MCF 10A (cell line): ENCODE measurements at regions not wholly inside any gene's neighbourhood (a gene's known extent, or its start where the extent isn't known, plus 50 kb on each side); places are given as distances from the start of the nearest gene placed in this dataset.
"Not testable (repeated sequence)": the region's sequence is repeated elsewhere in the genome, so short reads cannot be mapped to it uniquely, and the experiment has no call there.

Experiments used
- BruUV-seq: library from RNA; stranded (reverse); fragments of 400-500 nt; replicated peaks from 2 replicates; lab custom pipeline; 2021; lab: Mats Ljungman, UMichigan
- CTCF ChIA-PET: fragments of 300-600 bp; sonication (Branson Sonifier 250); formaldehyde crosslinking; extraction: SDS; loops from one replicate; lab custom pipeline; 2021; ENCODE audit warnings: antibody characterized with exemption, inconsistent platforms; lab: Yijun Ruan, JAX
- POLR2A ChIA-PET: fragments of 300-600, 350-650 bp; sonication (Branson Sonifier 250); formaldehyde crosslinking; extraction: SDS; loops from one replicate; lab custom pipeline; 2020; ENCODE audit warnings: antibody characterized with exemption, inconsistent platforms; lab: Yijun Ruan, JAX
- DNase-seq: peaks from one replicate; pipeline ENCODE4 v3.0.0-alpha.2; 2018; ENCODE audit not compliant: unreplicated experiment
- H3K27ac Mint-ChIP-seq: one replicate; pipeline ENCODE4 v1.8.0; 2022; ENCODE audit warnings: mild to moderate bottlenecking, low read depth, mixed read lengths; ENCODE audit not compliant: unreplicated experiment
- H3K27me3 Mint-ChIP-seq: one replicate; pipeline ENCODE4 v1.8.0; 2022; ENCODE audit warnings: mixed read lengths; ENCODE audit not compliant: insufficient read depth, unreplicated experiment
- H3K36me3 Mint-ChIP-seq: one replicate; pipeline ENCODE4 v1.8.0; 2022; ENCODE audit warnings: mild to moderate bottlenecking, moderate library complexity, mixed read lengths; ENCODE audit not compliant: insufficient read depth, unreplicated experiment
- H3K4me1 Mint-ChIP-seq: one replicate; pipeline ENCODE4 v1.8.0; 2022; ENCODE audit warnings: mixed read lengths; ENCODE audit not compliant: insufficient read depth, unreplicated experiment
- H3K4me3 Mint-ChIP-seq: one replicate; pipeline ENCODE4 v1.8.0; 2022; ENCODE audit warnings: mild to moderate bottlenecking, moderate library complexity, mixed read lengths; ENCODE audit not compliant: unreplicated experiment
- H3K9me3 Mint-ChIP-seq: one replicate; pipeline ENCODE4 v1.8.0; 2022; ENCODE audit warnings: mixed read lengths; ENCODE audit not compliant: unreplicated experiment
- intact Hi-C: fragments of 100-400 bp; cut with micrococcal nuclease; formaldehyde crosslinking; loops from 2 replicates; pipeline ENCODE4 v1.14.1; 2022
- TF ChIP-seq, protein P1 (sequence below): fragments of 200-600 bp; IDR thresholded peaks from one replicate; pipeline ENCODE4 v1.8.0; 2022; ENCODE audit warnings: antibody characterized with exemption, mild to moderate bottlenecking; ENCODE audit not compliant: unreplicated experiment

DNA sequence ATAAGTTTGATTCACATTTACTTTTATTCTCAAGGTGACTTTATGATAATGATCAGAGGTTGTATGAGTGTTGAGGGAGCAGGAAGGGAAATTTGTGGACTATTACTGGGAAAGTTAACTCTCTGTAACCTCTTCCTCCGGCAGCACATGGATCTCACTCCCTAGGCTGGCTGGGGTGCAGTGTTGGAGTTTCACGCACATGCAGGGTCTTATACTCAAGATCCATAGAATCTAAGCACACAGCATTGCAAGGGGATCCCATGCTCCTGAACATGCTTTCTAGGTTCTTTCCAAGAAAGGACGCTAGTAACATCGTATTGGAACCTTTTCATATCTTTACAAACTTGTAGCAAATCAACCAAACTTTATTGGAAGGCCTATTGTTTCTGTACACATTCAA lies 757.6 kb upstream of the TPTE start:
- no peaks in the 10 kb centered on the region for H3K4me1 Mint-ChIP-seq
- H3K27me3 Mint-ChIP-seq = no peaks in the 10 kb centered on the region
- DNase-seq = no peak
- H3K4me3 Mint-ChIP-seq = no peak overlapping the region
- POLR2A ChIA-PET = no interaction called here
- TF ChIP-seq, protein P1, sequence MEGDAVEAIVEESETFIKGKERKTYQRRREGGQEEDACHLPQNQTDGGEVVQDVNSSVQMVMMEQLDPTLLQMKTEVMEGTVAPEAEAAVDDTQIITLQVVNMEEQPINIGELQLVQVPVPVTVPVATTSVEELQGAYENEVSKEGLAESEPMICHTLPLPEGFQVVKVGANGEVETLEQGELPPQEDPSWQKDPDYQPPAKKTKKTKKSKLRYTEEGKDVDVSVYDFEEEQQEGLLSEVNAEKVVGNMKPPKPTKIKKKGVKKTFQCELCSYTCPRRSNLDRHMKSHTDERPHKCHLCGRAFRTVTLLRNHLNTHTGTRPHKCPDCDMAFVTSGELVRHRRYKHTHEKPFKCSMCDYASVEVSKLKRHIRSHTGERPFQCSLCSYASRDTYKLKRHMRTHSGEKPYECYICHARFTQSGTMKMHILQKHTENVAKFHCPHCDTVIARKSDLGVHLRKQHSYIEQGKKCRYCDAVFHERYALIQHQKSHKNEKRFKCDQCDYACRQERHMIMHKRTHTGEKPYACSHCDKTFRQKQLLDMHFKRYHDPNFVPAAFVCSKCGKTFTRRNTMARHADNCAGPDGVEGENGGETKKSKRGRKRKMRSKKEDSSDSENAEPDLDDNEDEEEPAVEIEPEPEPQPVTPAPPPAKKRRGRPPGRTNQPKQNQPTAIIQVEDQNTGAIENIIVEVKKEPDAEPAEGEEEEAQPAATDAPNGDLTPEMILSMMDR = no peak
- no TSS peak for BruUV-seq
- intact Hi-C loops = no loop called here
- no peak overlapping the region for H3K27ac Mint-ChIP-seq
- no peaks in the 10 kb centered on the region for H3K36me3 Mint-ChIP-seq
- CTCF ChIA-PET = no interaction called here
- no peaks in the 10 kb centered on the region for H3K9me3 Mint-ChIP-seq

- DNase-seq, BruUV-seq, H3K4me3 Mint-ChIP-seq, H3K27ac Mint-ChIP-seq, H3K27me3 Mint-ChIP-seq, intact Hi-C loops, H3K4me1 Mint-ChIP-seq, H3K36me3 Mint-ChIP-seq, CTCF ChIA-PET, H3K9me3 Mint-ChIP-seq, POLR2A ChIA-PET: not testable (repeated sequence)
Observed at GRCh38 chr21:9764294-9764693, 757.1 kb upstream of the TPTE start.

- H3K4me3 Mint-ChIP-seq, H3K9me3 Mint-ChIP-seq, H3K4me1 Mint-ChIP-seq, DNase-seq, BruUV-seq, H3K27ac Mint-ChIP-seq, H3K36me3 Mint-ChIP-seq, POLR2A ChIA-PET, H3K27me3 Mint-ChIP-seq, CTCF ChIA-PET, intact Hi-C loops: not testable (repeated sequence)
Observed at GRCh38 chr21:9765538-9765937, 755.8 kb upstream of the TPTE start.

GRCh38 chr21:9766890-9767591 lies 754.3 kb upstream of the TPTE start:
- BruUV-seq, intact Hi-C loops, H3K4me1 Mint-ChIP-seq, CTCF ChIA-PET, H3K36me3 Mint-ChIP-seq, H3K4me3 Mint-ChIP-seq, H3K27me3 Mint-ChIP-seq, POLR2A ChIA-PET, H3K9me3 Mint-ChIP-seq, H3K27ac Mint-ChIP-seq, DNase-seq: not testable (repeated sequence)

GRCh38 chr21:9767592-9768375 lies 753.6 kb upstream of the TPTE start:
- ChIA-PET CTCF (interaction anchor here (0.9 kb wide), 1 partner anchor 8 kb away, joined by 3 read pairs; no protein-coding TSS in a partner anchor), POLR2A (no interaction called here)
- intact Hi-C loops = no loop called here
- Mint-ChIP-seq H3K4me1 (no peaks in the 10 kb centered on the region), H3K27ac (no peak overlapping the region), H3K4me3 (no peak overlapping the region), H3K27me3 (no peaks in the 10 kb centered on the region), H3K9me3 (no peaks in the 10 kb centered on the region), H3K36me3 (no peaks in the 10 kb centered on the region)
- no peak for DNase-seq
- TF ChIP-seq, protein P1 = no peak
- no TSS peak for BruUV-seq

- intact Hi-C loops, POLR2A ChIA-PET, H3K27ac Mint-ChIP-seq, H3K9me3 Mint-ChIP-seq, H3K27me3 Mint-ChIP-seq, H3K4me1 Mint-ChIP-seq, H3K4me3 Mint-ChIP-seq, H3K36me3 Mint-ChIP-seq, DNase-seq, BruUV-seq: not testable (repeated sequence)
- CTCF ChIA-PET = interaction anchor here (0.9 kb wide), 1 partner anchor 7 kb away, joined by 3 read pairs; no protein-coding TSS in a partner anchor
Observed at GRCh38 chr21:9768376-9769130, 752.8 kb upstream of the TPTE start.

DNA sequence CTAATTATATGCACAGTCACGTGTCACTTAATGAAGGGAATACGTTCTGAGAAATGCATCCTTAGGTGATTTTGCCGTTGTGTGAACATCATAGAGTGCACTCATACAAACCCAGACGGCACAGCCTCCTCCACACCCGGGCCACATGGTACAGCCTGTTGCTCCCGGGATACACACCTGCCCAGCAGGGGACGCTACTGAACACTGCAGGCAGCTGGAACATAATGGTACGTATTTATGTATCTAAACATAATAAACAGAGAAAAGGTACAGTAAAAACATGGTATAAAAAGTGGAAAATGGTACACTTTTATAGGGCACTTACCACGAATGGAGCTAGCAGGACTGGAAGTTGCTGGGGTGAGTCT lies 752.3 kb upstream of the TPTE start:
- H3K36me3 Mint-ChIP-seq, H3K9me3 Mint-ChIP-seq, H3K4me1 Mint-ChIP-seq, H3K27me3 Mint-ChIP-seq, H3K27ac Mint-ChIP-seq, DNase-seq, intact Hi-C loops, H3K4me3 Mint-ChIP-seq, POLR2A ChIA-PET, BruUV-seq: not testable (repeated sequence)
- CTCF ChIA-PET = interaction anchor here (0.6 kb wide), 1 partner anchor 793 kb away, joined by 3 read pairs; no protein-coding TSS in a partner anchor
